ENCODE measurements at regions not wholly inside any gene's neighbourhood (a gene's known extent, or its start where the extent isn't known, plus 50 kb on each side); places are given as distances from the start of the nearest gene placed in this dataset.

DNA sequence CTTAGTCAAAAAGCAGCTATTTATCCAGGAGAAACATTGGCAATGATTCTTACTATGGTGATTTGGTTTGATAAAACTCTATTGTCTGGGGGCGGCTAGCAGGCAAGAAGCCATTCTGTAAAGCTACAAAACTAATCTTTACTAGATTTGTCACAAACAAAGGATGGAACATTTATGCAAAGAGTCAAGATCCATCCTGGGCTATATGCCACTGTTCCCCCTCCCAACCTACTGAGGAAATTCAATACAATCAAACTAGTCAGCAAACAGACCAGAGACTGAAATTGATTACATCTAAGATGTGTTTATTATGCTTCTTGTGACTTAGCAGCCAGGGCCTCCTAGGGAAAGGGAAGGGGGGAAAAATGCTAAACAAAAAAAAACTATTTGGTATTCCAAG is 397.6 kb downstream of the GPAM start:
- TF ChIP-seq, protein P1, sequence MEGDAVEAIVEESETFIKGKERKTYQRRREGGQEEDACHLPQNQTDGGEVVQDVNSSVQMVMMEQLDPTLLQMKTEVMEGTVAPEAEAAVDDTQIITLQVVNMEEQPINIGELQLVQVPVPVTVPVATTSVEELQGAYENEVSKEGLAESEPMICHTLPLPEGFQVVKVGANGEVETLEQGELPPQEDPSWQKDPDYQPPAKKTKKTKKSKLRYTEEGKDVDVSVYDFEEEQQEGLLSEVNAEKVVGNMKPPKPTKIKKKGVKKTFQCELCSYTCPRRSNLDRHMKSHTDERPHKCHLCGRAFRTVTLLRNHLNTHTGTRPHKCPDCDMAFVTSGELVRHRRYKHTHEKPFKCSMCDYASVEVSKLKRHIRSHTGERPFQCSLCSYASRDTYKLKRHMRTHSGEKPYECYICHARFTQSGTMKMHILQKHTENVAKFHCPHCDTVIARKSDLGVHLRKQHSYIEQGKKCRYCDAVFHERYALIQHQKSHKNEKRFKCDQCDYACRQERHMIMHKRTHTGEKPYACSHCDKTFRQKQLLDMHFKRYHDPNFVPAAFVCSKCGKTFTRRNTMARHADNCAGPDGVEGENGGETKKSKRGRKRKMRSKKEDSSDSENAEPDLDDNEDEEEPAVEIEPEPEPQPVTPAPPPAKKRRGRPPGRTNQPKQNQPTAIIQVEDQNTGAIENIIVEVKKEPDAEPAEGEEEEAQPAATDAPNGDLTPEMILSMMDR (IDR thresholded peaks at IDR 0.05) = no peak
- no peak for TF ChIP-seq POLR2A (IDR thresholded peaks at IDR 0.05)

Data from lower leg skin (tissue), 3 donors.